Stimulated activated CD4-positive, alpha-beta T cell treated with anti-CD3 and anti-CD28 coated beads, Interleukin-1b, Interleukin-23, amount 100 ng/mL, for 24 hours (primary cell): ENCODE measurements at regions not wholly inside any gene's neighbourhood (a gene's known extent, or its start where the extent isn't known, plus 50 kb on each side); places are given as distances from the start of the nearest gene placed in this dataset.
"Not testable (repeated sequence)": the region's sequence is repeated elsewhere in the genome, so short reads cannot be mapped to it uniquely, and the experiment has no call there.

Experiments used
- DNase-seq, 4 experiments: peaks; one replicate each; pipeline ENCODE4 v3.0.0-alpha.2; 2020; ENCODE audit warnings: low read depth in 4 of 4, low spot score in 1 of 4

GRCh38 chr10:71108042-71108441, 104.3 kb upstream of the UNC5B start:
- not testable (repeated sequence) for DNase-seq

DNA sequence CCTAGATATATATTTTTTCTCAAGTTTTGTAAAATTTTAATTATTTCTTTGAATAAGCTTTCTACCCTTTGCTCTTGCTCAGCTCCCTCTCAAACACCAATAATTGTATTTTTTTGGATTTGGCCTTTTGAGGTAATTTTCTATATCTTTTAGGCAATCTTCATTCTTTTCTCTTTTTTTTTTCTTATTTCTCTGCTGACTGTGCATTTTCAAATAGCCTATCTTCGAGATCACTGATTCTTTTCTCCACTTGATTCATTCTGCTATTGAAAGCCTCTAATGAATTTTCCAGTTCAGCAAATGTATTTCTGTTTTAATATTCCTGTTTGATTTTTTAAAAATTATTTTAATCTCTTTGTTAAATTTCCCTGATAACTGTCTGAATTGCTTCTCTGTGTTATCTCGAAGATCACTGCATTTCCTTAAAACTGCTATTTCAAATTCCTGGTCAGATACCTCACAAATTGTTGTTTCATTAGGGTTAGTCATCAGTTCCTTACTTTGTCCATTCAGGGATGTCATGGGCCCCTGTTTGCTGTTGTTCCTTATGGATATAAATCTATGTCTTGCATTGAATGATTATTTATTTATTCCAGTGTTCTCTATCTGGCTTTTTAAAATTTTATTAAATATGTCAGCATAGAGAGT, 100.1 kb upstream of the UNC5B start:
- DNase-seq, result no peak

DNA sequence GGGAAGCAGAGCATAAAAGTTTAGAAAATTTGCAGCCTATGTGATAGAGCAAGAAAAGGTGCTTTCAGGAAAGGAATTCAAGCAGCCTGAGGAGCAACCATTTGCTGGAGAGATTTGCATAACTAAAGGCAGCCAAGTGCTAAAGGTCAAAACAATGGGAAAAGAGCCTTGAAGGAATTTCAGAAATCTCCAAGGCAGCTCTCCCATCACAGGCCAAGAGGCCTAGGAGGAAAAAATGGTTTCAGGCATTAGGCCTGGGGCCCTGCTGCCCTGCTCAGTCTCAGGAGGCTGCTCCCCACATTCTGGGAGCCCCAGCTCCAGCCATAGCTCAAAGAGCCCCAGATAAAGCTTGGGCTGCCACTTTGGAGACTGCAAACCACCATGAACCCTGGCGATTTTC, 95.9 kb upstream of the UNC5B start:
- no peak for DNase-seq

- not testable (repeated sequence) for DNase-seq
Measured at GRCh38 chr10:71117589-71117988, 94.8 kb upstream of the UNC5B start.

DNA sequence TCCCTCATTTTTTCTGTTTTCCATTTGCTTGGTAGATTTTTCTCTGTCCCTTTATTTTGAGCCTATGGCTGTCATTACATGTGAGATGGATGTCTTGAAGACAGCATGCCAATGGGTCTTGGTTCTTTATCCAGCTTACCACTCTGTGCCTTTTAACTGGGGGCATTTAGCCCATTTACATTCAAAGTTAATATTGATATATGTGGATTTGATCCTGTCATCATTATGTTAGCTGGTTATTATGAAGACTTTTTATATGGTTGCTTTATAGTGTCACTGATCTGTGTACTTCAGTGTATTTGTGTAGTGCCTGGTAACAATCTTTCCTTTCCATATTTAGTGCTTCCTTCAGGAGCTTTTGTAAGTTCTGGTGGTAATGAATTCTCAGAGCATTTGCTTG, 89.3 kb upstream of the UNC5B start:
- no peak for DNase-seq

GRCh38 chr10:71124921-71125748, 87.2 kb upstream of the UNC5B start:
- no peak for DNase-seq

GRCh38 chr10:71125749-71126107, 86.6 kb upstream of the UNC5B start:
- no peak for DNase-seq

DNA sequence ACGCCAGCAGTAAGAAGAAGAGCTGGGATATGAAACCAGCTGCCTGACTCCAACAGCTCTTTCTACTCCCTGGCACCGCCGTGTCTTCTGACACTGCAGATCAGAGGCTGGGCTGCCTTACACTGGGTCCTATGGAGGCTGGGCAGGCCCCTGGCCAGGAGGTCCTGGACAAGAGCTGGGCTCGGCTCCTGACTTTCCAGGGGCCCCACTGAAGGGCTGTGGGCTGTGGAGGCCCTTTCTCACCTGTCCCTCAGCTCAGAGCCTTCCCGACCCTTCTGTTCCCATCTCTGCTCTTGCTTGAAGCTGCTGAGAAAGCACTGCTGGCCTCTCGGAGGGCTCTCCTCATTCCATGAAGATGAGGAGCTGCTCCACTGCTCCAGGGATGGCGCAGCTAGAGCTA, 85.9 kb upstream of the UNC5B start:
- no peak for DNase-seq

- DNase-seq, result no peak
Measured at GRCh38 chr10:71127104-71127503, 85.3 kb upstream of the UNC5B start.

DNA sequence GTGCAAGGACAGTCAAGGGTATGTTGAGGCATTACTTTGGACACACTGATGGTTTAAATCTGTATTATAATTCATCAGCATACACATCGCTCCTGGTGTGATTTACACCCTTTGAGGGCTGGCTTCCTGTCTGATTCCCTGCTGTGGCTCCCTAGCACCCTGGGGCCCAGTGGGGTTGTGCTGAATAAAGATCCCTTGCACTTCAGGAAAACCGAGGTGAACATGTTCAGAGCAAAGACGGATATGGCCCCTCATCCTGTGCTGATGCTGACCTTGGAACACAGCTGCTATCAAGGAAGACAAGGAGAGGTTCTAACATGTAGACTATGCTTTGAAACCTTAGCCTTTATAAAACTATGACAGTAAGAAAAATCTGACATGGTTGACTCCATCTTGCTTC, 84.6 kb upstream of the UNC5B start:
- no peak for DNase-seq

- no peak for DNase-seq
Measured at GRCh38 chr10:71128311-71128980, 83.9 kb upstream of the UNC5B start.

DNA sequence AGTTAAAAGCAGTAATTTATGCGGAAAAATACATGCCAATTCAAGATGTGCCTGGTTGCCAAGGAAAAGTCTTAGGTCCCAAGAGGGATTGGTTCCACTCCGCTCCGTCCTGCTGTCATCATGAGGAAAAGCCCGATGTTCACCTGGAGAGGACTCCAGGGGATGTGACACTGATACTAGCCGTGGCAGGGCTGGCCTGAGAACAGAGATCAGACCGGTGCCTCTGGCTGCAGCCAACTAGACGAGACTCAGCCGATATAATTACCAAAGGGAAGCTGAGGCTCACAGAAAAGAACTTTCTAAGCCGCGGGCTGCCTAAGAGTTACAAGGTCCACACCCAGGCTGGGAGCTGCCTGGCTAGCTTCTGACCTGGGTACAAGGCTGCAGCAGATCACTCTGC, 81.3 kb upstream of the UNC5B start:
- no peak for DNase-seq

DNA sequence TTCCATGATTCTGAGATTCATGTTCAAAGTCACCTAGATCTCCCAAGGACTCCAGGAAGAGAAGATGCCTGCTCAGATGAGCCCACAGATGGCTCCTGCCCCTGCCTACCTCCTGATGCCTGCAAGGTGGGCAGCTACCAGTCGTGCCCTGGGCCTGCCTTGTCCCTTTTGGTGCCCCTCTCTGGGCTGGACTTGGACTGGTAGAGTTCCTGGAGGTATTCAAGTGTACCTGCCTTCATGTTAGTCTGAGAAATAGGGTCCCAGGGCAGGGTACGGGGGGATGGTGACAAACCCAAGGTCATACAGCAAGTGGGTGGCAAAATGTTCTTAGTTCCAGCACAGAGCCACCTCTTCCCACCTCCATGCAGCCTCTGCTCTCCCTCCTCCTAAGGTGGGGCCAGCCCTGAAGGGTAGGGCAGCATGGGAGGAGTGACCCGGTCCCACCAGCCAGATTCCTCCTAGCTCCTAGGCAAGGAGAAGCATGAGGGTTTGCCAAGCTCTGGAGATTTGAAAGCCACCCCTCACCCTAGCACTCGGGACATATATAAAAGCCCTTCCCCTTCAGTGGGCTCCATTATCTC, 80.8 kb upstream of the UNC5B start:
- DNase-seq, result no peak

DNA sequence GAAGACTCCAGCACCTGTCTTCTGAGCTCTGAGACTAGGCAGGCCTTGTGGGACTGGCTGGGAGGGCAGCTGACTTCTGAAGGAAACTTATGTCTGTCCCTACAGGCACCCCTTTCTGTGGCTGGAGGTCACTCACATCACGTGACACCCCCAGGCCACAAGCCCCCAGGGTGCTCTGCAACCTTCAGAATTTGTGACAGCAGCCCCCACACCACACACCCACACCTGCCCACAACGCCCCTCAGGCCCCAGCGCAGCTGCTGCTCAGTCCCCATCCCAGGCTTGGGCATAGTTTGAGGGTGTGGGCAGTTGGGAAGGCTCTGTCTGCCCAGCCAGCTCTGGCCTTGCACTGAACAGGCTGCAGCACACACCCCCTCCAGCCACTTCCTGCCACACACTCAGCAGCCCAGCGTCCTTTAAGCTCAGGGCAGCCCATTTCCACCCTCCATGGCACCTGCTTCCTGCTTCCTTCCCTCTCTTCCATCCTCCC, 80.0 kb upstream of the UNC5B start:
- DNase-seq, result no peak

GRCh38 chr10:71133710-71134686, 78.4 kb upstream of the UNC5B start:
- no peak for DNase-seq

DNA sequence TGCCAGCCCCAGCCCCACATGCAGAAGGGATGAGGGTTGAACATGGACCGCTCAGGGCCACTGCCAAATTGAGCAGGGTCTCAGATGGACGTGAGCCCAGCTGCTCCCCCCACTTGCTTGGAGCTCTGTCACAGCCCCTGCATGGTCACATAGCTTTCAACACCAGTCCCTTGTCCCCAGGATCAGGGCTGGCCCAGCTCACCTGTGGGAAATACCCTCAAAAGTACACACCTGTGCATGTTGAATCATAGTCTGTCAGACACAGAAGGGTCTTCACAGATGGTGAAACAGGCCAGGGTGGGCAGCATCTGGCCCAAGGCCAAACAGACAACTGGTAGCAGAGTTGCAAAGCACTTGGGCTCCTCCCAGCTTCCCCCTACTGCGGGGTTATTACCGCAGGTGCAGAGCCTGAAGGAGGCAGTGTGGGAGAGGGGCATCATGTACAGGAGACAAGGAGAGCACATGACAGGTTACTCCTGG, 77.6 kb upstream of the UNC5B start:
- no peak for DNase-seq

DNA sequence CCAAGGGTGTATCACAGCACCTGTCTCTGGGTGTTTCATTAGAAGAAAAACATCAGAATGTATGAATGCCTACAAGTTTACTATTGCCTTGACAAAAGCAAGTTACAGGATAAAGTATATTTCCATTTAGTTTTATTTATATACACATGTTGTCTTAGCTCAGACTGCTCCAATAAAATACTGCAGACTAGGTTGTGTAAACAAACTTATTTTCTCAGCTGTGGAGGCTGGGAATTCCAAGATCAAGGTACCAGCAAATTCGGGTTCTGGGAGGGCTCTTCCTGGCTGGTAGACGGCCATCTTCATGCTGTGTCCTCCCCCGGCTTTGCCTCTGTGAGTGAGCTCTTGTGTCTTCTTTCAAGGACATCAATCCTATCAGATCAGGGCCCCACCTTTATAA, 77.1 kb upstream of the UNC5B start:
- DNase-seq, result no peak

DNA sequence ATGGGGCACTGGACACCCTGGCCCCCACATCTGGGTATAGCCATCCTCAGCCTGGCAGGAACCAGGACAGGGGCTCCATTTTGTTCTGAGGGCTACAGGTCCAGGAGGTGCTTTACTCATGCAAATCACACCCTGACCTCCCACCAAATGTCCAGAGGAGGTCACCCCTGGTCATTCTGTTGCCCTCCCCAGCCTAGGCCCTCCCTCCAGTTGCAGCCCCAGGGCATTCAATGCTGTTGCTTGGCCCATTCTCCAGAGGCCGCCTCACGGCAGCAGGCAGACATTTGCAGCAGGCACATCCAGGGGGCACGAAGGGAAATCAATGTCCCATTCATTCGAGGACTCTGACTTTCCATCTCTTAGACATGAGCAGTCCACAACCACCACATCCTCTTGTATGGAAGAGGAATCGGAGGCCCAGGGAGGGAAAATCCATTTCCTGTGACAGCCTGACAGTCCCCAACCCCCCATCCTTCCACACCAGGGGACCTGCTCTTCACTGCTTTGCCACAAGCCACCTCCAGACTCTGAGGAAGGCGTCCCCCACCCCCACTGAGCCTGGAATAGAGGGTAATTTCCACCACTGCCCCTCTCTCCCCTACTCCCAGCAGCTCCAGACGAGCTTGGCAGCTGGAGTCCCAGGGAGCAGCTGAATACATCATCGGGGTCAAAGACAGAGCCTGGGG, 76.2 kb upstream of the UNC5B start:
- DNase-seq, result no peak

GRCh38 chr10:71137701-71138100, 74.7 kb upstream of the UNC5B start:
- DNase-seq, result no peak
